Epithelial cell of esophagus (primary cell): ENCODE measurements at regions not wholly inside any gene's neighbourhood (a gene's known extent, or its start where the extent isn't known, plus 50 kb on each side); places are given as distances from the start of the nearest gene placed in this dataset.
A peak's percentile ranks its signal among the peaks of the same experiment; 100 is the strongest.

ENCODE experiments used
- DNase-seq: peaks from one replicate; pipeline ENCODE4 v3.0.0; 2010; ENCODE audit warnings: low read depth
- H3K4me3 ChIP-seq: 2 replicates; pipeline ENCODE4 v1.5.1; 2011; ENCODE audit warnings: mild to moderate bottlenecking, low read length, control low read depth
- TF ChIP-seq, protein P1 (sequence below): IDR thresholded peaks from 2 replicates; pipeline ENCODE4 v1.5.1; 2011; ENCODE audit warnings: low read depth, mild to moderate bottlenecking, low read length, control low read depth, inconsistent platforms; ENCODE audit not compliant: insufficient read depth; ENCODE audit errors: missing control alignments

DNA sequence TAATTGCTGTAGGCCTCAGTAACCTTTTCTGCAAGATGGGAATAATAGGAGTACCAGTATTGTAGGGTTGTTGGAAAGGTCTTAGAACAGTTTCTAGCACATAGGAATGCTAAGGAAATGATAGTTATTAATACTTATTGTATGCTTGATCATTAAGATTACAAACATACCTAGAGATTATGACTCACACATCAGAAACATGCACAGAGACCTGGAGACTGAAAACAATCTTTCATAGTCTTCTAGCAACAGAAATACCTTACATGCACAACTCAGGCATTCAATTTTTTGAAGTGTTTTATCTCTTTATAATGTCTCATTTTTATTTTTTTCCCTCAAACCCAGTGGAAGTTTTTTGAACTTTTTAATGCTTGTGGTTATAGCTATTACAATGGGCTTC, 104.4 kb upstream of the ZBTB20 start:
- no peak overlapping the region for H3K4me3 ChIP-seq
- TF ChIP-seq, protein P1, sequence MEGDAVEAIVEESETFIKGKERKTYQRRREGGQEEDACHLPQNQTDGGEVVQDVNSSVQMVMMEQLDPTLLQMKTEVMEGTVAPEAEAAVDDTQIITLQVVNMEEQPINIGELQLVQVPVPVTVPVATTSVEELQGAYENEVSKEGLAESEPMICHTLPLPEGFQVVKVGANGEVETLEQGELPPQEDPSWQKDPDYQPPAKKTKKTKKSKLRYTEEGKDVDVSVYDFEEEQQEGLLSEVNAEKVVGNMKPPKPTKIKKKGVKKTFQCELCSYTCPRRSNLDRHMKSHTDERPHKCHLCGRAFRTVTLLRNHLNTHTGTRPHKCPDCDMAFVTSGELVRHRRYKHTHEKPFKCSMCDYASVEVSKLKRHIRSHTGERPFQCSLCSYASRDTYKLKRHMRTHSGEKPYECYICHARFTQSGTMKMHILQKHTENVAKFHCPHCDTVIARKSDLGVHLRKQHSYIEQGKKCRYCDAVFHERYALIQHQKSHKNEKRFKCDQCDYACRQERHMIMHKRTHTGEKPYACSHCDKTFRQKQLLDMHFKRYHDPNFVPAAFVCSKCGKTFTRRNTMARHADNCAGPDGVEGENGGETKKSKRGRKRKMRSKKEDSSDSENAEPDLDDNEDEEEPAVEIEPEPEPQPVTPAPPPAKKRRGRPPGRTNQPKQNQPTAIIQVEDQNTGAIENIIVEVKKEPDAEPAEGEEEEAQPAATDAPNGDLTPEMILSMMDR, result no peak
- peak; percentile 11 for DNase-seq

DNA sequence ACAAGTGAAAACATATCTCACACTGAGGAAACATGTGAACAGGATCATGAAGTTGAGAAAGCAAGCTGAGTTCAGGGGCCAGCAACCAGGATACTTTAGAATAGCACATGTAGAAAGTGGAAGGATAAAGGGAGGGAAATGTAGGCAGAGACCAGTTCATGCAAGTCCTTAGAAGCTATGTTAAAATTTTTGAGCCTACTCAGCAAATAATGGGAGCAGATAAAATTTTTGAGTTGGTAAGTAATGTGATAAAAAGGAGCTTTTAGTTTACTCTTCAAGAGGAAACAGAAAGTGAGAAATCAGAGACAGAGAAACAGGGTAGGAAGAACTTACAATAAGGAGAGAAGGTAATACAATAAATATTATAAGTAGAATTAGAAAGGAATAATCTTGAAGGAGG, 105.6 kb upstream of the ZBTB20 start:
- TF ChIP-seq, protein P1, result no peak
- H3K4me3 ChIP-seq, result no peak overlapping the region
- DNase-seq, result no peak

DNA sequence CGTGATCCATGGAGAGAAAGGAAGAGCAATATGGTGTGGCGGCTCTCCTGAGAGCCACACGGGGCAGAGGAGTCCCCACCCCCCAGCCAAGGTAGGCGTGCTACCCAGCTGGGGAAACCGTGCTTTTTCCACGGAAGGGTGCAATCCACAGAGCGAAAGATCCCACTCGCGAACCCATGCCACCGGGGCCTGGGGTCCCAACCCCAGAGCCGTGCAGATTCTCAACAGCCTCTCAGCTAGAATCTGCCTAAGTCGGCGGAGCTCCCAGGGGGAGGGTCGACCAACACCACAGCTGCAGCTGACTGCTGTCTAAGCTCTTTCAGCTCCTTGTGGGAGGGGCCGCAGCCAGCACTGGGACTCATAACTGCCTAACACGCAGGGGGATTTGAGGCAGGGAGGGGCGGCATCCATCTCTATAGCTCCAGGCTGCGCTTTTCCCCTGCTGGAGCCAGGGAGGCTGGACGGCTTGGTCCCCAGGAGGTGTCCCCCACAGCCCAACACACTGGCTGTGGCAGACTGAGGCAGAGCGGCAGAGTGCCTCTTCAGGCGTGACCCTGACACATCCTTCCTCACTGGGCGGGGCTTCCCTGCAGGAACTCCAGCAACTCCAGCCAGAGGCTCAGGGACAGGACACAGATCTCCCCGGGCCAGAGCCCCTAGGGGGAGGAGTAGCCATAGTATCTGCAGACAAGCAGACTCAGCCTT, 107.6 kb upstream of the ZBTB20 start:
- DNase-seq, result no peak
- no peak overlapping the region for H3K4me3 ChIP-seq
- TF ChIP-seq, protein P1, result no peak

DNA sequence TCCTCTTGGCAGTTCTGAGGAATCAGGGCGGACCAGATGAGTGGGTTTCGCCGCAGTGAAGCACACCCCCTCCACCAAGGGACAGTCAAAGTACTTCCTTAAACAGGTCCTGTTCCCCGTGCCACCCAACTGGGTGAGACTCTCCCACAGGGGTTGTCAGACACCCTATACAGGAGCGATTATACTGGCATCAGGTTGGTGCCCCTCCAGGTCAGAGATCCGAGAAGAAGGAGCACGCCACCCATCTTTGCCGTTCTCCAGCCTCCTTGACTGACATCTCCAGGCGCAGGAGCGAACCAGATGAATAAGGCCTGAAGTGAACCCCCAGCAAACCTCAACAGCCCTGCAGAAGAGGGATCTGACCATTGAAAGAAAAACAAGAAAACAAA, 108.1 kb upstream of the ZBTB20 start:
- H3K4me3 ChIP-seq, result no peak overlapping the region
- DNase-seq, result no peak
- TF ChIP-seq, protein P1, result no peak

DNA sequence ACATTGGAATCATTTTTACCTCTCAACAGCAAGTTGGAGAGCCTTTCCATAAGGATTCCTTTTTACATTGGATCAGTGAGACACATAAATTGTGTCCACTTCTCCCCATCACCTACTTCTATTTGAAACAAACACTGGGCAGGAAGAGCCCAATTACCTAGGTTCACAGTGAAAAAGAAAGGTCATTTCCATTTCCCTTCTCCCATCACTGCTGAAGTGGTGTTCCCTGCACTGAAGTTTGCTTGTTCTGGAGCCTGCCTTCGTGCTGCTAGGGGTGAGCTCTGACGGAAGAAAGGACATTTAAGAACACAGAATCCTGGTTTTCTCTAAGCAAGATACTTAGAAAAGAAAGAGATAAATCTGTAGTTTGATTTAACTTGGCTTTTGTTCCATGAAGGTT, 123.8 kb upstream of the ZBTB20 start:
- TF ChIP-seq, protein P1, result no peak
- H3K4me3 ChIP-seq, result no peak overlapping the region
- DNase-seq, result no peak

DNA sequence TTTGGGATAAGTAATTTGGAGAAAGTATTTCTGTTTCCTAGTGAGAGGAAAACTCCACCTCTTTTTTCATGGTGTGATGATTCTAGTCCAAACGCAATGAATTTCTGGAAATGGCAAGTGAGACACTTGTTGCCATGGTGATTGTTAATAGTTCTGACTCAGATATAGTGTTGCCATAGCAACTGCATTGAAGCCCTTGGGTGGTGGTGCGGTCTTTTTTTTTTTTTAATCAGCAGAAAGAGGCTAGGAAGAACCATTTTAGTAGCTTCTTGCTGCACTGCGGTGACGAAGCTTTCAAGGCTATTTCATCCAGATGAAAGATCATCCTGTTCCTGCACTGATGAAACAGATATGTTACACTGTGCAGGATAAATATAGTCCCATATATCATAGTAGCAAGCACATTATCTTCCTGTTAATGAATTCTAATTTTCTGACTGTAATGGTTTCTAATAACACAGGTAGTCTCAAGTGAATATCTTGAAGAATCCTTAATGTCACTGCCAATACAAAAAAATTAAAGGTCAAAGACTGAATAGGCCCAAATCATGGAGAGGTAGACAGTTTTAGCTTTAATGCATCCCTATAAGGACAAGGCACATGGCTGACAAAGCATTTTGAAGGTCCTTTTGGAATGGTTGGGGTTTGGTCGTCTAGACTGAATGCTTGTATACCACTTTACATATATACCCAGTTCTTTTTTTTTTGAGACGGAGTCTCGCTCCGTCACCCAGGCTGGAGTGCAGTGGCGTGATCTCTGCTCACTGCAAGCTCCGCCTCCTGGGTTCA, 125.1 kb upstream of the ZBTB20 start:
- no peak for DNase-seq
- TF ChIP-seq, protein P1, result no peak
- no peak overlapping the region for H3K4me3 ChIP-seq
